K562 (cell line): ENCODE measurements at regions not wholly inside any gene's neighbourhood (a gene's known extent, or its start where the extent isn't known, plus 50 kb on each side); places are given as distances from the start of the nearest gene placed in this dataset.

ENCODE experiments used
- ATAC-seq: fragments of 200-7000 bp; cut with Tn5 transposase; 3 replicates; pipeline ENCODE4 v1.9.1; 2020; ENCODE audit warnings: moderate library complexity
- BruUV-seq: library from RNA; stranded (reverse); fragments of 400-500 nt; replicated peaks from 2 replicates; lab custom pipeline; 2021; lab: Mats Ljungman, UMichigan
- CTCF ChIA-PET: fragments of 300-600 bp; formaldehyde crosslinking; extraction: SDS; loops from one replicate; lab custom pipeline; 2021; ENCODE audit warnings: low intra/inter-chr PET ratio; lab: Yijun Ruan, JAX
- POLR2A ChIA-PET: fragments of 300-600, 350-650 bp; sonication (Branson Sonifier 250); formaldehyde crosslinking; extraction: SDS; loops from one replicate; lab custom pipeline; 2021; ENCODE audit warnings: antibody characterized with exemption, inconsistent platforms; lab: Yijun Ruan, JAX
- DNase-seq, 4 experiments: peaks; one replicate each; pipeline versions ENCODE4 v3.0.0 to v3.0.0-alpha.2; 2011 to 2018; ENCODE audit warnings: low spot score in 3 of 4, mixed read lengths in 3 of 4; ENCODE audit errors: extremely low read depth in 1 of 4
- FAIRE-seq: peaks from 2 replicates; lab custom pipeline; 2011; peaks lifted over from hg19 to GRCh38; lab: Jason Lieb, UNC
- H2AFZ ChIP-seq: 2 replicates; pipeline ENCODE4 v1.6.0; 2011; ENCODE audit warnings: low read depth, low read length, control low read depth, inconsistent platforms
- H3K27ac ChIP-seq: fragments of 200-600 bp; 3 replicates; pipeline ENCODE4 v1.8.0; 2011; ENCODE audit warnings: low read depth, mild to moderate bottlenecking, control low read depth, inconsistent platforms, low read length, moderate library complexity, mixed read lengths; ENCODE audit errors: extremely low read depth
- H3K27me3 ChIP-seq, 2 experiments: fragments of 300-600 bp in 1 of 2; 2 replicates in 1 of 2; 3 replicates in 1 of 2; pipeline versions ENCODE4 v1.6.0 to v1.8.0; 2011; ENCODE audit warnings: inconsistent platforms in 2 of 2, low read length in 2 of 2, mild to moderate bottlenecking in 1 of 2, mixed read lengths in 1 of 2, moderate library complexity in 1 of 2; ENCODE audit not compliant: control insufficient read depth in 2 of 2, insufficient read depth in 2 of 2
- H3K36me3 ChIP-seq: fragments of 300-600 bp; 3 replicates; pipeline ENCODE4 v1.8.0; 2011; ENCODE audit warnings: mild to moderate bottlenecking, low read length, inconsistent platforms; ENCODE audit not compliant: control insufficient read depth, insufficient read depth
- H3K4me1 ChIP-seq, 2 experiments: fragments of 200-600 bp in 1 of 2; replicated peaks in 1 of 2; 2 replicates in 1 of 2; 3 replicates in 1 of 2; pipeline versions ENCODE4 v1.5.1 to v1.8.0; 2011; ENCODE audit warnings: inconsistent platforms in 2 of 2, low read length in 2 of 2, mild to moderate bottlenecking in 1 of 2, mixed read lengths in 1 of 2, moderate library complexity in 1 of 2; ENCODE audit not compliant: control insufficient read depth in 2 of 2, insufficient read depth in 2 of 2
- H3K4me2 ChIP-seq: 2 replicates; pipeline ENCODE4 v1.6.1; 2011; ENCODE audit warnings: low read length, control low read depth, inconsistent platforms, mixed read lengths; ENCODE audit not compliant: insufficient read depth
- H3K4me3 ChIP-seq: fragments of 200-600 bp; sonication (generic), shearing (Covaris generic); 2 replicates; pipeline ENCODE4 v1.5.1; 2016; ENCODE audit warnings: control low read depth, inconsistent platforms
- H3K79me2 ChIP-seq: fragments of 200-600 bp; 3 replicates; pipeline ENCODE4 v1.8.0; 2011; ENCODE audit warnings: low read length, inconsistent platforms; ENCODE audit not compliant: control insufficient read depth, insufficient read depth
- H3K9ac ChIP-seq, 2 experiments: 2 replicates each; pipeline versions ENCODE4 v1.6.0 to v1.6.1; 2011; ENCODE audit warnings: low read depth in 2 of 2, low read length in 2 of 2, control low read depth in 1 of 2, inconsistent platforms in 1 of 2, mild to moderate bottlenecking in 1 of 2, mixed read lengths in 1 of 2; ENCODE audit not compliant: insufficient read depth in 1 of 2
- H3K9me1 ChIP-seq: one replicate; pipeline ENCODE4 v1.6.0; 2011; ENCODE audit warnings: inconsistent platforms, mild to moderate bottlenecking, low read length, moderate library complexity; ENCODE audit not compliant: control insufficient read depth, insufficient read depth
- H3K9me3 ChIP-seq: replicated peaks from 2 replicates; pipeline ENCODE4 v1.5.1; 2011; ENCODE audit warnings: low read depth, low read length, inconsistent platforms; ENCODE audit not compliant: control insufficient read depth, insufficient read depth
- H4K20me1 ChIP-seq: replicated peaks from 2 replicates; pipeline ENCODE4 v1.6.1; 2011; ENCODE audit warnings: low read length, inconsistent platforms, mixed read lengths; ENCODE audit not compliant: control insufficient read depth, insufficient read depth
- ARID4B ChIP-seq: sonication (generic); formaldehyde crosslinking; IDR thresholded peaks from 2 replicates; pipeline ENCODE4 v1.8.0; 2022; ENCODE audit warnings: mild to moderate bottlenecking, missing genetic modification reagents
- FOXJ3 ChIP-seq: sonication (generic); formaldehyde crosslinking; IDR thresholded peaks from 2 replicates; pipeline ENCODE4 v1.4.0; 2020; ENCODE audit warnings: mild to moderate bottlenecking, missing genetic modification reagents
- IFI16 ChIP-seq: fragments of 250-450 bp; sonication (Bioruptor Pico); IDR thresholded peaks from 2 replicates; pipeline ENCODE4 v2.1.2; 2022; ENCODE audit warnings: mild to moderate bottlenecking, inconsistent platforms
- ILF3 ChIP-seq: fragments of 450-650 bp; IDR thresholded peaks from 2 replicates; pipeline ENCODE4 v1.6.1; 2018; ENCODE audit warnings: antibody characterized with exemption, mild to moderate bottlenecking, moderate library complexity, borderline replicate concordance
- ZBED1 ChIP-seq: IDR thresholded peaks from 2 replicates; pipeline ENCODE4 v1.6.1; 2014
- ZNF239 ChIP-seq: fragments of 250-450 bp; sonication (Bioruptor Pico); IDR thresholded peaks from 2 replicates; pipeline ENCODE4 v1.4.0; 2020; ENCODE audit warnings: mild to moderate bottlenecking
- WGBS: fragments of 100-300 bp; shearing (Covaris generic); methylation state at CpG from one replicate; pipeline ENCODE4 v1.1.6; 2016; ENCODE audit warnings: low coverage, mixed read lengths; ENCODE audit not compliant: insufficient coverage; ENCODE audit errors: missing lambda C conversion rate; 5-methylcytosine and 5-hydroxymethylcytosine counted together
- in situ Hi-C: fragments of 300-500 bp; cut with MboI; formaldehyde crosslinking; loops from 4 replicates; pipeline ENCODE4 v1.15.0; 2018; ENCODE audit warnings: inconsistent platforms, mixed read lengths
- intact Hi-C: fragments of 100-400 bp; cut with micrococcal nuclease; formaldehyde crosslinking; loops from 2 replicates; pipeline ENCODE4 v1.14.2; 2022
- TF ChIP-seq, protein P1 (sequence below): fragments of 450-650 bp; formaldehyde crosslinking; IDR thresholded peaks from 2 replicates; pipeline ENCODE4 v1.4.0; 2022; ENCODE audit warnings: missing genetic modification characterization
- TF ChIP-seq, protein P2 (sequence below): sonication (generic); IDR thresholded peaks from 2 replicates; pipeline ENCODE4 v1.6.1; 2016

GRCh38 chr2:142827170-142827569, 50.3 kb upstream of the KYNU start:
- in situ Hi-C loops: no loop called here
- no peak for DNase-seq
- Histone ChIP-seq H4K20me1 (no peaks in the 10 kb centered on the region), H3K9ac (no peak overlapping the region), H3K4me2 (no peak overlapping the region), H3K79me2 (no peaks in the 10 kb centered on the region), H3K36me3 (no peaks in the 10 kb centered on the region)
- 10% methylated on average over 9 of the region's 9 CpGs for WGBS
- TF ChIP-seq ZBED1 (no peak), ILF3 (no peak)
- TF ChIP-seq, all 486 proteins: peak for 0
- Histone ChIP-seq H3K9me1 (no peaks in the 10 kb centered on the region), H3K9me3 (no peaks in the 10 kb centered on the region), H3K4me1 (no peaks in the 10 kb centered on the region), H3K4me3 (no peak overlapping the region), H2AFZ (no peak overlapping the region), H3K27me3 (no peaks in the 10 kb centered on the region), H3K27ac (no peak overlapping the region)
- CTCF ChIA-PET: no interaction called here
- POLR2A ChIA-PET: no interaction called here
- no TSS peak for BruUV-seq
- ATAC-seq (no peak), FAIRE-seq (no peak)
- intact Hi-C loops: no loop called here

DNA sequence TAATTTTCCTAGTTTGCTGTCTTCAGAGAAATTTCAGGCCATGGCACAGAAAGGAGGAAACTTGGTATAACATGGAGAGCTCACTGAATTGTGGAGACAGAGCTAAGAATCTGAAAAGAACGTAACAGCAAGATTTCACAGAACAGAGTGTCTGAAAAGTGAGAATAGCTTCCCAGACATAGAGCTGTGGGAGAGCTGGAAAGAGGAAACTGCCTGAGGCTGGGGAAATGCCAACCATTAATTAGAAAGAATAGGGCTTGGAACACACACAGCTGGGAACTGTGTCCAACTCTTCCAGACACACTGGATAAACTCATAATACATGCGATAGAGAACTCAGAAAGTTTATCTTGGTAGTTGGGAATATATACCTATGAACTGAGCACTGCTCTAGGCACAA, 51.6 kb upstream of the KYNU start:
- TF ChIP-seq, protein P1, sequence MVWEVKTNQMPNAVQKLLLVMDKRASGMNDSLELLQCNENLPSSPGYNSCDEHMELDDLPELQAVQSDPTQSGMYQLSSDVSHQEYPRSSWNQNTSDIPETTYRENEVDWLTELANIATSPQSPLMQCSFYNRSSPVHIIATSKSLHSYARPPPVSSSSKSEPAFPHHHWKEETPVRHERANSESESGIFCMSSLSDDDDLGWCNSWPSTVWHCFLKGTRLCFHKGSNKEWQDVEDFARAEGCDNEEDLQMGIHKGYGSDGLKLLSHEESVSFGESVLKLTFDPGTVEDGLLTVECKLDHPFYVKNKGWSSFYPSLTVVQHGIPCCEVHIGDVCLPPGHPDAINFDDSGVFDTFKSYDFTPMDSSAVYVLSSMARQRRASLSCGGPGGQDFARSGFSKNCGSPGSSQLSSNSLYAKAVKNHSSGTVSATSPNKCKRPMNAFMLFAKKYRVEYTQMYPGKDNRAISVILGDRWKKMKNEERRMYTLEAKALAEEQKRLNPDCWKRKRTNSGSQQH (CRISPR knock-in tag): no peak
- TF ChIP-seq, protein P2, sequence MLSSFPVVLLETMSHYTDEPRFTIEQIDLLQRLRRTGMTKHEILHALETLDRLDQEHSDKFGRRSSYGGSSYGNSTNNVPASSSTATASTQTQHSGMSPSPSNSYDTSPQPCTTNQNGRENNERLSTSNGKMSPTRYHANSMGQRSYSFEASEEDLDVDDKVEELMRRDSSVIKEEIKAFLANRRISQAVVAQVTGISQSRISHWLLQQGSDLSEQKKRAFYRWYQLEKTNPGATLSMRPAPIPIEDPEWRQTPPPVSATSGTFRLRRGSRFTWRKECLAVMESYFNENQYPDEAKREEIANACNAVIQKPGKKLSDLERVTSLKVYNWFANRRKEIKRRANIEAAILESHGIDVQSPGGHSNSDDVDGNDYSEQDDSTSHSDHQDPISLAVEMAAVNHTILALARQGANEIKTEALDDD: no peak
- TF ChIP-seq IFI16 (CRISPR knock-in tag) (no peak), ARID4B (CRISPR knock-in tag) (no peak), FOXJ3 (no peak), ZNF239 (CRISPR knock-in tag) (no peak)
- Histone ChIP-seq H3K36me3 (no peaks in the 10 kb centered on the region), H3K4me3 (no peak overlapping the region), H3K9me3 (no peaks in the 10 kb centered on the region), H3K4me2 (no peak overlapping the region), H3K4me1 (no peaks in the 10 kb centered on the region), H2AFZ (no peak overlapping the region), H3K9me1 (no peaks in the 10 kb centered on the region), H3K9ac (no peak overlapping the region), H3K27me3 (no peaks in the 10 kb centered on the region), H3K27ac (no peak overlapping the region), H3K79me2 (no peaks in the 10 kb centered on the region), H4K20me1 (no peaks in the 10 kb centered on the region)
- no TSS peak for BruUV-seq
- POLR2A ChIA-PET: no interaction called here
- intact Hi-C loops: no loop called here
- no peak for ATAC-seq
- in situ Hi-C loops: no loop called here
- no peak for DNase-seq
- no peak for FAIRE-seq
- 15% methylated on average over 2 of the region's 2 CpGs for WGBS
- CTCF ChIA-PET: no interaction called here
